NCI-H2081 (cell line): ENCODE measurements at regions not wholly inside any gene's neighbourhood (a gene's known extent, or its start where the extent isn't known, plus 50 kb on each side); places are given as distances from the start of the nearest gene placed in this dataset.
A peak's percentile ranks its signal among the peaks of the same experiment; 100 is the strongest.

ENCODE experiments used
- DNase-seq, 2 experiments: peaks; one replicate each; lab custom pipeline; 2025; lab: John Stamatoyannopoulos, UW

- no peak for DNase-seq
Measured at GRCh38 chrX:40452031-40452430, 128.7 kb upstream of the ATP6AP2 start.

- no peak for DNase-seq
Measured at GRCh38 chrX:40449956-40450706, 130.6 kb upstream of the ATP6AP2 start.

- DNase-seq, result no peak
Measured at GRCh38 chrX:40449396-40449795, 131.4 kb upstream of the ATP6AP2 start.

- DNase-seq, result no peak
Measured at GRCh38 chrX:40448793-40449192, 132.0 kb upstream of the ATP6AP2 start.

GRCh38 chrX:40446921-40447320, 133.8 kb upstream of the ATP6AP2 start:
- DNase-seq, result no peak

- DNase-seq, result no peak
Measured at GRCh38 chrX:40445691-40446090, 135.1 kb upstream of the ATP6AP2 start.

GRCh38 chrX:40444798-40445496, 135.8 kb upstream of the ATP6AP2 start:
- DNase-seq, result no peak

- no peak for DNase-seq
Measured at GRCh38 chrX:40444133-40444532, 136.6 kb upstream of the ATP6AP2 start.

- no peak for DNase-seq
Measured at GRCh38 chrX:40440866-40441265, 139.9 kb upstream of the ATP6AP2 start.

- no peak for DNase-seq
Measured at GRCh38 chrX:40439625-40440532, 140.9 kb upstream of the ATP6AP2 start.

- no peak for DNase-seq
Measured at GRCh38 chrX:40437348-40437747, 143.4 kb upstream of the ATP6AP2 start.

GRCh38 chrX:40434947-40435346, 145.8 kb upstream of the ATP6AP2 start:
- no peak for DNase-seq

- no peak for DNase-seq
Measured at GRCh38 chrX:40434443-40434842, 146.3 kb upstream of the ATP6AP2 start.

- no peak for DNase-seq
Measured at GRCh38 chrX:40433160-40433559, 147.6 kb upstream of the ATP6AP2 start.

GRCh38 chrX:40424259-40424658, 156.5 kb upstream of the ATP6AP2 start:
- no peak for DNase-seq

- peak in 1 of 2 experiments; percentile 17 for DNase-seq
Measured at GRCh38 chrX:40423299-40423698, 157.5 kb upstream of the ATP6AP2 start.

- no peak for DNase-seq
Measured at GRCh38 chrX:40422021-40422420, 158.7 kb upstream of the ATP6AP2 start.

GRCh38 chrX:40420899-40421729, 159.7 kb upstream of the ATP6AP2 start:
- no peak for DNase-seq

GRCh38 chrX:40418813-40419195, 162.0 kb upstream of the ATP6AP2 start:
- no peak for DNase-seq

- no peak for DNase-seq
Measured at GRCh38 chrX:40418146-40418812, 162.5 kb upstream of the ATP6AP2 start.

- DNase-seq, result no peak
Measured at GRCh38 chrX:40415675-40416074, 165.1 kb upstream of the ATP6AP2 start.
